Lung (tissue), 11 donors: ENCODE measurements at regions not wholly inside any gene's neighbourhood (a gene's known extent, or its start where the extent isn't known, plus 50 kb on each side); places are given as distances from the start of the nearest gene placed in this dataset.

Experiments
- ATAC-seq: fragments of 200-7000 bp; cut with Tn5 transposase; one replicate; pipeline ENCODE4 v1.9.1; 2020; ENCODE audit warnings: moderate number of reproducible peaks; ENCODE audit not compliant: insufficient read depth, low FRiP score
- DNase-seq, 3 donors: peaks; one replicate each; pipeline ENCODE4 v3.0.0-alpha.2; 2013 to 2017
- H3K27ac ChIP-seq, 2 donors: one replicate each; pipeline ENCODE4 v1.5.1; 2013; ENCODE audit warnings: mild to moderate bottlenecking in 2 of 2, moderate library complexity in 2 of 2, control low read depth in 1 of 2, inconsistent platforms in 1 of 2, low read depth in 1 of 2, low read length in 1 of 2
- H3K27me3 ChIP-seq, 3 donors: one replicate each; pipeline ENCODE4 v1.5.1; 2013; ENCODE audit warnings: low read length in 2 of 3; ENCODE audit not compliant: control insufficient read depth in 3 of 3, insufficient read depth in 3 of 3
- H3K36me3 ChIP-seq, 4 donors: one replicate each; pipeline ENCODE4 v1.5.1; 2013; ENCODE audit warnings: low read length in 4 of 4, mild to moderate bottlenecking in 1 of 4, moderate library complexity in 1 of 4; ENCODE audit not compliant: control insufficient read depth in 4 of 4, insufficient read depth in 4 of 4
- H3K4me1 ChIP-seq, 5 donors: one replicate each; pipeline ENCODE4 v1.5.1; 2013; ENCODE audit warnings: low read length in 5 of 5, mild to moderate bottlenecking in 2 of 5, moderate library complexity in 1 of 5; ENCODE audit not compliant: control insufficient read depth in 5 of 5, insufficient read depth in 5 of 5
- H3K4me3 ChIP-seq: one replicate; pipeline ENCODE4 v1.5.1; 2013; ENCODE audit warnings: mild to moderate bottlenecking, control low read depth, moderate library complexity
- H3K9ac ChIP-seq, 2 donors: one replicate each; pipeline ENCODE4 v1.5.1; 2013; ENCODE audit warnings: low read length in 2 of 2, control low read depth in 1 of 2; ENCODE audit not compliant: insufficient read depth in 1 of 2
- H3K9me3 ChIP-seq, 4 donors: one replicate each; pipeline ENCODE4 v1.5.1; 2013; ENCODE audit warnings: low read length in 3 of 4, mild to moderate bottlenecking in 1 of 4, moderate library complexity in 1 of 4; ENCODE audit not compliant: control insufficient read depth in 4 of 4, insufficient read depth in 3 of 4
- CTCF ChIP-seq: IDR thresholded peaks from 2 replicates; pipeline ENCODE4 v1.5.1; 2012; ENCODE audit warnings: mild to moderate bottlenecking; ENCODE audit errors: control extremely low read depth, extremely low read depth
- WGBS, 2 donors: extraction: QIAGEN DNeasy Blood & Tissue Kit; methylation state at CpG; one replicate each; pipeline ENCODE4 v1.1.7; 2013; 5-methylcytosine and 5-hydroxymethylcytosine counted together
- donor health status: control.
- donor health status: control.
- donor health status: Bipolar disorder and iron deficiency.
- donor health status: healthy.
- donor health status: DM: yes; HTN: yes; CAD: no.

DNA sequence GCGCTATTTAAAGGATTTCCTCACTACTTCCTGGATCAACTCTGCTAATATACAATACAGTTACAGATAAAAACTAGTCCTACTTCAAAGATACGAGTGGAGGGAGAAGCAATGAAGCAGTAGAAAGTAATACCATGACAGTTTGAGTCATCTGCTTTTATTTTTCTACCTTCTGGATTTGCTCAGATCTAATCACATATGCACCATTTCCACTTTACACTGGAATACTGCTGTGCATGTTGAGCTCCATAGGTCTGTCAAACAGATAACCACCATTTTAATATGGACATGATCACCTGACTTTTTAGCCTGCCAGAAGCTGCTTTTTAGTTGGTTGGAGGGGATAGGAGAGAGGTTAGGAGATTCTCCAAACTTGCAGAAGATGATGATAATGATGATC is 92.5 kb downstream of the MMUT start:
- whole genome bisulfite sequencing, 2 donors: 38 to 66% methylated on average over 2 of the region's 2 CpGs
- no peaks in the 10 kb centered on the region for H3K27me3 ChIP-seq
- TF ChIP-seq CTCF: no peak
- peaks cover 0 to 6% (median 2%) of the 10 kb centered on the region in 4 donors for H3K9me3 ChIP-seq
- H3K36me3 ChIP-seq: no peaks in the 10 kb centered on the region
- ATAC-seq (no peak), DNase-seq (no peak)
- H3K4me3 ChIP-seq: no peak overlapping the region
- no peak overlapping the region for H3K27ac ChIP-seq
- no peaks in the 10 kb centered on the region for H3K4me1 ChIP-seq
- H3K9ac ChIP-seq: no peak overlapping the region

- H3K27ac ChIP-seq: no peak overlapping the region
- ATAC-seq (no peak), DNase-seq (no peak)
- peaks cover 0 to 6% (median 2%) of the 10 kb centered on the region in 4 donors for H3K9me3 ChIP-seq
- no peak for TF ChIP-seq CTCF
- H3K9ac ChIP-seq: no peak overlapping the region
- no peaks in the 10 kb centered on the region for H3K4me1 ChIP-seq
- H3K36me3 ChIP-seq: no peaks in the 10 kb centered on the region
- no peak overlapping the region for H3K4me3 ChIP-seq
- H3K27me3 ChIP-seq: no peaks in the 10 kb centered on the region
- 96 to 98% methylated on average over 2 of the region's 2 CpGs for WGBS, 2 donors
Measured at GRCh38 chr6:49366539-49366938, 96.5 kb downstream of the MMUT start.

GRCh38 chr6:49348561-49348960 is 114.5 kb downstream of the MMUT start:
- Histone ChIP-seq H3K27me3 (no peaks in the 10 kb centered on the region), H3K36me3 (no peaks in the 10 kb centered on the region), H3K27ac (no peak overlapping the region), H3K4me3 (no peak overlapping the region), H3K4me1 (no peaks in the 10 kb centered on the region), H3K9me3 (peaks cover 0 to 4% (median 2%) of the 10 kb centered on the region in 4 donors), H3K9ac (no peak overlapping the region)
- WGBS, 2 donors: 89 to 96% methylated on average over 7 of the region's 7 CpGs
- TF ChIP-seq CTCF: no peak
- DNase-seq (no peak), ATAC-seq (no peak)

- TF ChIP-seq CTCF: no peak
- DNase-seq (no peak), ATAC-seq (no peak)
- Histone ChIP-seq H3K9ac (no peak overlapping the region), H3K36me3 (no peaks in the 10 kb centered on the region), H3K4me1 (no peaks in the 10 kb centered on the region), H3K27ac (no peak overlapping the region), H3K9me3 (no peaks in the 10 kb centered on the region), H3K4me3 (no peak overlapping the region), H3K27me3 (no peaks in the 10 kb centered on the region)
- 73 to 80% methylated on average over 6 of the region's 6 CpGs for WGBS, 2 donors
Measured at GRCh38 chr6:49342410-49342809, 120.6 kb downstream of the MMUT start.
